Activated gamma-delta T cell treated with anti-CD3 and anti-CD28 coated beads, Interleukin-2, amount 50 U/mL, for 16 hours (primary cell): ENCODE measurements at regions not wholly inside any gene's neighbourhood (a gene's known extent, or its start where the extent isn't known, plus 50 kb on each side); places are given as distances from the start of the nearest gene placed in this dataset.

ENCODE experiments used
- DNase-seq: peaks from one replicate; pipeline ENCODE4 v3.0.0-alpha.2; 2020; ENCODE audit warnings: low read depth

DNA sequence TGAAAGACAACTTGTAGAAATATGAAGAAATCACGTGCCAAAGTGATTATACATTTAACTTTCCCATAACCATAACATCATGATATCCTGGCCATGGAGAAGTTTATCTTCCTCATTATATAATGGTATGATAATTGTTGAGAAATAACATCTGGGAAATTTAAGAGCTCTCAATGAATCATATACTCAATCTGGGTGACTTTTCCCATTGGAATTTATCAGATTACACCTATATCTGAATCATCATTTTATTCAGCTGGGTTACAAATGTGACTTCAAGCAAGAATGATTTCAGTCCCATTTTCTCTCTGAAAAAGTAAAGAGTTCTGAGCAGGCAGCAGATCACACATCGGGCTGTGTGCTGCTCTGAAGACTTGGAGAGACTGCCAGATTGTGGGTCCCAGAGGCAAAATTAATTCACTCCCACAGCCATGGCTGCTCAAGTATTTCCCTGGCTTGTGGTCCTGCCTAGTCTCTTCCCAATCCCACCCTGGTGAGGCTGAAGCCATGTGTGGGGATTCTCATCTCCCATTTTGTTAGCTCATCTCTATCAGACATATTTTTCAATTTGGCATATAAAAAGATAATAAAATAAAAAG lies 278.0 kb downstream of the MRPL39 start:
- DNase-seq, result no peak

DNA sequence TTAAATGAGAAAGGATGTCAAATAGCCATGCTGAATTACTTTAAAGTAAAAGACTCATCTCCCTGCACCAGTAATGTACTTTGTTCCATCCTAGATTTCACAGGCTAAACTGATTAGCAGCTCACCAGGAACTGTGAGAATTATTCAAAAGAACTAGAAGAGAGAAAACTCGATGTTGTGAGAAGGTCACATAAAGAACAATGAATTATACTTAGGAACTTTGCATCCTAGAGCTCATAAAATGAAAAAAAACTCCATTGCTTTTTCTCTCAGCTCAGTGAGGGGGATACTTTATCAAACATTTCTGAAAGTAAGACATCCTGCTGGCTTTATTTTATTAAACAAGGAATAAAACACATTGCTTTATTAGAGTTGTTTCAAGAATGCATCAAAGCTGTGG lies 278.5 kb downstream of the MRPL39 start:
- DNase-seq, result no peak

DNA sequence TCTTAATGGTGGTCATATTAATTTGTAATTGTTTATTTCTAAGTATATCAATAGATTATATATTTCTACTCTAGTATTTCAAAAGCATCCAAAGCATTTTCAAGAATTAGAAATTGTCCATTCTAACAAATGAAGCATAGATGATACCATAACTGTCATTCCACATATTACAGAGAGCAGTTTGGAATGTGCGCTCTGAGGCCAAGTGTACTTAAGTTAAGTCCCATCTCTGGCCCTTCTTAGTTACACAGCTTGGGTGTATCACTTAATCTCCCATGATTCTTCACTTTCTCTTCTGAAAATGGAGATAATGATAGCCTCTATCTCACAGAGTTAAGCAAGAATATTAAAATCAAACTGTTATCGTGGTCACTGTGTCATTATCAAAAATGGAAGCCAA lies 281.1 kb downstream of the MRPL39 start:
- no peak for DNase-seq

DNA sequence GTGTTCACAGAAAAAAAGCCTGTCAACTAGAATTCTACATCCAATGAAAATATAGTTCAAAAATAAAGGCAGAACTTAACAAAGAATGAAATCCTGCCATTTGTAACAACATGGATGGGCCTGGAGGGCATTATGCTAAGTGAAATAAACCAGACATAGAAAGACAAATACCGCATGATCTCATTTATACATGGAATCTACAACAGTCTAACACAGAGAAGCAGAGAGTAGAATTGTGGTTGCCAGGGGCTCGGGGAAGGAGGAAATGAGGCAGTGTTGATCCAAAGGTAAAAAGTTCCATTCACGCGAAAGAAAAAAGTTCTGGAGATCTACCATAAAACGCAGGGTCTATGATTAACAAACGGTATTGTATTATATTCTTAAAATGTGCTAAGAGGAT lies 282.6 kb downstream of the MRPL39 start:
- no peak for DNase-seq

DNA sequence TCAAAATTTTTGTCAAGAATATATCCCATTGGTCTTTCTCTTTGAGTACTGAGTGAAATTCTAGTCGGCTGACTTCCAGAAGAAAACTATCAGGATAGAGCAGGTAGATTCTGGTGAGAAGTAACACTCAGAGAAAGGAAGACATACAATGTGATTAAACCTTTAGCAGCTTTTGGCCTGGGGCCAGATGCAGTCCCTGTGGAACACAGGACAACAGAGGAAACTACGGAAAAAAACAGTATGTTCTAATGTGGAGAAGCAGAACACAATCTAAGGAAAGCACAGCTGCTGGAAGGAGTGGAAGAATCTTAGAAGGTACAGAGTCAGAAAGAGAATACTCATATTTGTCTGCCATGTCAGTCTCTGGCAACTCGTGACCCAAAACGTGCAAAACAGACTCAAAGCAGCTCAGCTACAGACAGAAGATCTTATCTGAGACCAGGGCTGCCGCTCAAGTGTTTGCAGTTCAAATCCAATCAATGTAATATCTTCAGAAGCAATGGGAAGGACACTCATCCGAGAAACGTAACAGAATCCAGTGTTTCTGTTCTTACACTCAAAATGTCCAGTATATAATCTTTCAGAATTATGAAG lies 283.8 kb downstream of the MRPL39 start:
- DNase-seq, result no peak

DNA sequence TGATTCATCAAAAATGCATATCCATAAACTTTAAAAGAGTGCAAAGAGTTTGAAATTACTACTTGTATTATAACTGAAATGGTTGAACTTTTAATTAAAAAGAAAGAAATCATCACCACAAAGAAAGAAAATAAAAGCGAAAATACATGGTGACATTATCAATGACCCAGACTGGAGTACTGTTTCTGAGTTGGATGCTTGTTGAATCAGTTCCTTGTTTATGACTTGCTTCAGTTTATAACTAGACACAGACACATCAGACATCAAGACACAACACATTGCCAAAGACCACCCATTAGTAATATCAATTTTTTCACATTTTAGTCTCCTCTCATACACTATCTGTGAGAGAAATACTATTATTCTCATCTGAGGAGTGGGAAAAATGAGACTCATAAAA lies 293.0 kb downstream of the MRPL39 start:
- no peak for DNase-seq

DNA sequence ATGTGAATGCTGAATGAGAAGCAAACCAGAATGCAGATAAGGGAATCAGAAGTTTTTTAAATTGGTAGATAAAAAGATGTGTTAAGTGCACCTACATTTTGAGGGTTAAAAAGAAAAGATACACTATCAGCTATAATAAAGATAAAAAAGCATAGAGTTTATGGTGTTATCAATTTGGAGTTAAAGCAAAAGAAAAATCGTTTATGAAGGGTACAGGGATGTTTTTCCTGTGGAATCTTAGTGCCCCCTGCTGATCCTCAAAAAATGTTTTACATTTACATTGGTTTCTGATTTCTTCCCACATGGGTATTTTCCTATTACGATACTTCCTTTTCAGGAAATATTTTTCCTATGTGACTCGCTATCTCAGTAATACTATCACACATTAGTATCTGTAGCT lies 293.5 kb downstream of the MRPL39 start:
- DNase-seq, result no peak

DNA sequence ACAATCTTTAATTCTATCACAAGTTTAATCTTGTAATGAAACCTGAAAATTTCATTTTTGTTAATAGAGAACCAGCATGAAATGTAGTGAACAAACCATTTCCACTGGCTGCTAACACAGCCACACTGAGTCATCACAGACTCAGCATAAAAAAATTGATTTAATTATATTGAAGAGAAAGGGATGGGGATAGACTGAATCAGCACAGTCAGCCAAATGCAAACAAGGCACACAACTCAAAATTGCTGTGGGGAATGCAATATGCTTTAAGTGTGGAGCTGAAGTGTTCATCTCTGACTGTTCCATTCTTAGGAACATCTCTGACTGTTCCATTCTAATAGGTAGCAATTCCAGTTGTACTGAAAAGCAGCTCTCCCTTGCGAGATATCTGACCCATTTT lies 299.8 kb downstream of the MRPL39 start:
- DNase-seq, result no peak

DNA sequence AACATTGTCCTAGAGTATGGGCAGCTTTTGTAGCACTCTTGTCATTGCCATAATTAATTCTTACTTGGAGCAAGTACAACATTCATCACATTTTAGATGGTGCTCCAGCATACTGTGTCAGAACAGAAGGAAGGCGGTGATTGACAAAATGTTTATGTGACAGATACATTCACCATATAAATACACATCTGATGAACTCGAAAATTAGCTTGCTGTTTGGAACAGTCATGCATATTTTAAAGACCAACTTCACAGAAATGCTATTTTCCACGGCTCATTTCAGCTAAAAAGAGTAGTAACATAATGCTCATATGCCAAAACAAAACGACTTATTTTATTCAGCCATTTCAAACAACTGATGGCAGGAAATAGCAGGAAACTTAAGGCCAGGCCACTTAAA lies 302.7 kb downstream of the MRPL39 start:
- DNase-seq, result no peak

DNA sequence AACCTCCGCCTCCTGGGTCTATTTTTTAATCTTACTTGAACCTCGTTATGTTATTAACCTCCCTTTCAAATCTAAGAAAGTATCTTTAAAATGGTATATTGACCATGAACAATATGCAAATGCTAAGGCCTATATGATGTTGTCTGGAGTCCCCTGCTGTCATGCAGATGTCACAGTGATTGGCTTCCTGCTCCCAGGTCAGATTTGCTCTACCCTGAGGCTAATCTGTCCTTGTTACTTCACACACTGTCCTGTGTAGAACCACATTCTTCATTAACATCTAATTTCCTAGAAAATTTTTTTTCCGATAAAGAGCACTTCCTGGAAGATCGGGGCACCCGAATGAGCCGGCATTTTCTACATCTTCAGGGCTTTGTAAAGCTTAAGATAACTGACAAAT lies 306.6 kb downstream of the MRPL39 start:
- no peak for DNase-seq

DNA sequence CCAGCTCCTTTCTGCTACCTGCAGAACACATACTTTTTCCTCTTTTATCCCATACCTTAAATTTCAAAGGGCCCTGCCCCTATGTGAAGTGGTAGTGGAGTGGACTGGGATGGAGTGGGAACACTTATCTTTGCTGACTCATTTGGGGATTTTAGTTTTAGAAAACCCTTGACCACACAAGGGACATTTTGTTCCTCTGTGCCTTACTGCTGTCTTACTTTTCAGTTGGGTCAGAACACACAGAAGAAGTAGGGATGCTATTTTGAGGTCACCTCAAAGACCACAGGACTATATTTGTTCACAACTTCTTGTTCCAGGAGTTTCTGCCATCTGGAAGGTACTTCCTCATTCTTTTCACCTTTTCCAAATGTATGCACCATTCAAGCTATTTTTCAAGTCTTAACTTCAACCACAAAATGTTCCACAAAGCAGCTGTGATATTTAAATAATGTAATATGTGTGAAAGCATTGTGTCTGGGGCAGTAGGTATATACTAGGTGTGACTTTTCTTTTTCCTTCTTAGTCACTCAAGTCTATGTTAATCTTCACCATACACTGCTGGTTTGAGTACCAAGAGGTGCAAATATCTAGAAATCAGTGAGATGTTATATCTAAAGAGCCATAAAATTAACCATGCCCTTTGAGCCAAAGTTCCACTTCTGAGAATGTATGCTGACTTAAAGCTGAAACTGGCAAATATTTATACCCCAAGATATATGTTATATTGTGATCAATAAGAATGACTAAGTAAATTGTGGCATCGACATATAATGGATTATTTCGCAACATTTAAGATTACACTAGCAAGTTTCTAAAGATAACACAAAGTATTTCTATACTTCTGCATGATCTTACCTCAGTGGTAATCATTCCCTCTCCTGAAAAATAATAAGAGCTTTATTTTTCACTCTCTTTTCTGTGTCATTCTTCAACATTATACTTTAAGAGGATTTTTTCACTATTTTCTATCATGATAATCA lies 308.5 kb downstream of the MRPL39 start:
- DNase-seq, result no peak

DNA sequence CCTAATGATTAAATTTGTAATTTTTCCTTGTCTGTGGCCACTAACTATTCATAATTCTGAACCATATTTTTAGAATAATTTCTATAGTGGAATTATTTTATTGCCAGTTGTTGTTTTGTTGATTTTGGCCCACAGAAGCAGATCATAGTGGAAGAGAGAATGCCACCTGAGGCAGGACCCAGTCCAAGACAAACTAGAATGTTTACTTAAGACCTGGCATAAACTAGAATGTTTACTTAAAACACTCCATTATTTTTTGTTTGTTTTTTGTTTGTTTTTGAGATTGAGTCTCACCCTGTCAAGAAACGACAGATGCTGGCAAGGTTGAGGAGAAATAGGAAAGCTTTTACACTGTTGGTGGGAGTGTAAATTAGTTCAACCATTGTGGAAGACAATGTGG lies 310.2 kb downstream of the MRPL39 start:
- DNase-seq, result no peak

DNA sequence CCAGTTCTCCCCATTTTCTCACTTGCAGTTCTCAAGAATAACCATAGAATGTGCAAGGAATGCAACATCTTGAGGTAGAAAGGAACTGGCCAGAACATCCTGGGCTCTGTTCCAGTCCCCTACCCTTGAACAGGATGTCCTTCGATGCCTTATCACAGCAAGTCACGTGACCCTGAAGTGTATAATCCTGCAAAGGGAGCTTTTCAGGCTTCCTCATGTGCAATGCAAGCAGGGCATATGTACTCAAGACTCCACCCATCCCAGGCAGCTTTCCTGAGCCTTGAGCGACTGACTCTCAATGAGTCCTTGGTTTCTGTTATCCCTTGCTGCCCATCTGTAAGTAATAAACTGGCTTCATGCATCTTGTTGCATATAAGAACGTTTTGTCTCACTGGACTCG lies 311.0 kb downstream of the MRPL39 start:
- DNase-seq, result no peak

DNA sequence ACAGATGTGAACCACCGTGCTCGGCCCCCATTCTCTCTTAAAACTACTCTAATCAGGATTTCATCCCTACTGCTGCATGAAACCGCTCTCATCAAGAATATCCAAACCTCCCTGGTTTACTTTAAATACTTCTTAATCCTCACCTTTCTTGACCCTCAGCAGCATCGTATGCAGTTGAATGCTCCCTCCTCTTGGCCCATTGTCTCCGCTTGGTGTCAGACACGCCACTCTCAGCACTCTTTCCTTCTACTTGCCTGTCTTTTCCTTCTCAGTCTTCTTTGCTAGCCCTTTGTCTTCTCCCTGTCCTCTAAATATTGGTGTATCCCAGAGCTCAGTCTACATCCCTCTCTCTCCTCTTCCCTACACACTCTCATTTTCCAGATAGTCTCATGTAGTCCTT lies 314.9 kb downstream of the MRPL39 start:
- DNase-seq, result no peak

DNA sequence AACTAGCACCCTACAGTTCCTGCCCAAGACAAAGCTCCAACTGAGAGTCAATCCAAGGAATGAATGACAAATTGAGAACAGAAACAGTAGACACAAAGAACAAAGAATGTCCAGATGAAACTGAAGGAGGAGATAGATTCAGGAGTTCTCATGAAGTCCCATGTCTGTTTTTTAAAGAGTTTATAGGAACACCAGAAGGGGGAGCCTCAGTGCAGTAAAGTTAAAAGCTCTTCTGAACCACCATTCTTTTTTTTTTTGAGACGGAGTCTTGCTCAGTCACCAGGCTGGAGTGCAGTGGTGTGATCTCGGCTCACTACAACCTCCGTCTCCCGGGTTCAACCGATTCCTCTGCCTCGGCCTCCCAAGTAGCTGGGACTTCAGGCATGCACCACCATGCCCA lies 323.6 kb downstream of the MRPL39 start:
- no peak for DNase-seq

DNA sequence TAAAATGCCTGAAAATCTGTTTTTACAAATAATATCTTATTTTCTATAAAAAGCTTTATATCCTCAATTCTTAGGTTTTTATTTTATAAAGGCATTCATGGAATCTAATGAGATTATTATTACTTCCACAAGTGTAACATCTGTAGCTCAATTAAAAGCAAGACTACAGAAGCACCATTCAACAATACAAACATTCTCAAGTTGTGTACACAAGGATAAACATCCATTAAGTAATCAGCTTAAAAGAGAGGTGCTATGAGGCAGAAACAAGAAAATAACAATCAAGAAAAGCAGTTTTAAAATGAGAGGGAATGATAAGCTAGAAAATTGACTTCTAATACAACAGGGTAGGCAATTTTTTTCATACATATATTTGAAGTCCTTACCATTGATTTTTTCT lies 326.1 kb downstream of the MRPL39 start:
- no peak for DNase-seq

DNA sequence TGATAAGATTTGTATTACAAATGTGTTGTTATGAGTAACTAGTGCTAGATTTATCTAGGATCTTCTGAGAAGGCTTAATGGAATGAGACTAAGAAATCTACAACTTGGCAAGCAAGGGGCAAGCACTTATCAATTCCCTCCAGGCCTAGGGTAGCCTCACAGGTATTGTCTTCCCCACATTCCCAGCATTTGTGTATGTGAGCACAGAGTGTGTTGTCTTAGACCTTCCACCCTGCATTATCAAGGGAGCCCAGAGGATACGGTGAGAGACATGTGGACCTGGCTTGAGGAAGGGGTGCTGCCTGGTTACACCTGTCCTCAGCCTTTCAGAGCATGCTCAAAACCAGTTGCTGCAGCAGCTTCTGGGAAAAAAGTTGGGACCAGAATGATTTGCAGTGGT lies 327.2 kb downstream of the MRPL39 start:
- DNase-seq, result no peak

DNA sequence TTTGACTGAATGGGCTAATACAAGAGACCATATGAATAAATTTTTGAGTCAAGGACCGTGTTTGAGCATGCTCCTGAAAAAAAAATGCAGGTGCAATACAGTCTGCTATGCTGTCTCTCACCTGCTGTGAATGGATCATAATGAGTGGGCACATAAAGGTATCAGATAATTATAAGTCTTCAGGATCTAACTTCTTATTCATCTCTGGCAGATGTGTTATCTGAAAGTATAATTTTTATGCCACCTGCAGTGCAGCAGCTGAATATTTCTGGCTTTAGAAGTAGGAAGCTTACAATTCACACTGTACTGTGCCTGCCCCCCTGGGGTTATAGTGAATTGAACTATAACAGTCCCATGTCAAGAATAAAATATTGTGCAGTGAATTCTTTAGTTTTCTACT lies 333.3 kb downstream of the MRPL39 start:
- DNase-seq, result no peak

DNA sequence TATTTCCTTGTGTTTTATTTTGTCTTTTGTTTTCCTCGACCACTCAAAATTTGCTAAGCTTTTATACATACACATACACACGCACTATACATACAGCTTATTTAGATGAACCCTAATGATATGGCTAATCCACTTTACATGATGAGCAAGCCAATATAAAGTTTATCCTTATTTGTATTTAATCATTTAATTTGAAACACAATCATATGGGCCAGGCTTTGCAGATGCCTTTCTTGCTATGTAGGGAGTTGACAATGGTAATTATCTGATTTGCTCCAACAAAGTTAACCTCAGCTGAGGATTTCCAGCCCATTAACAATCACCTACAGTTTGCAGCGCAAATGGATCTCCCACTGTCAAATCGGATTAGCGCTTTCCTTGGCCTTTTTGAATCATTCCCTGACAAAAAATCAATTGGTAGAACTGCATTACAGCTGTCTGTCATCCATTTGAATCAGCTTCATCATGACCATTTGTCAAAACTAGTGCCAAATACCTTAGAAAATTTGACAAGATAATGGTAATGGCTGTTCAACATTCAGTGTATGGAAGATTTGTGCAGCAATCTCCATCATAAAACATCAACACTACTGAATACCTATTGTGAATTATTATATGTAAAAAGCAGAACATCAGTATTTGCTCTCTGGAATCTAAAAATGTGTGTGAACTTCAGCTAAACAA lies 352.6 kb downstream of the MRPL39 start:
- no peak for DNase-seq

DNA sequence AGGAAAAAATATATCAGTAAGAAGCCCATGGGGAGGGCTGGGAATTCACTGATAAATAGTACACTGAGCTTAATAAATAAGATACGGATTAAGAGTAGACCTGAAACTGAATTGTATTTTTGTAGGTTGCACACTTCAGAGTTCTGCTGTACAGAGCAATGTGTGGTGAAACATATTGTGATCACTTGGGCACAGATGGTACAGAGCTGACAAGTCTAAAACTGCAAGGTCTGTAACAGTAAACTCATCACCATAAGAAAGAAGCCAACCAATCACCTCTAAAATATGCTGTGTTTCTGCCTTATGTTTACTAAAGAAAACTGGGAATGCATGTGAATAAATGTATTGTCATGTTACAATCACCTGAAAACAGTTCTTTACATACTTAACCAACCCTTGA lies 360.7 kb downstream of the MRPL39 start:
- no peak for DNase-seq

DNA sequence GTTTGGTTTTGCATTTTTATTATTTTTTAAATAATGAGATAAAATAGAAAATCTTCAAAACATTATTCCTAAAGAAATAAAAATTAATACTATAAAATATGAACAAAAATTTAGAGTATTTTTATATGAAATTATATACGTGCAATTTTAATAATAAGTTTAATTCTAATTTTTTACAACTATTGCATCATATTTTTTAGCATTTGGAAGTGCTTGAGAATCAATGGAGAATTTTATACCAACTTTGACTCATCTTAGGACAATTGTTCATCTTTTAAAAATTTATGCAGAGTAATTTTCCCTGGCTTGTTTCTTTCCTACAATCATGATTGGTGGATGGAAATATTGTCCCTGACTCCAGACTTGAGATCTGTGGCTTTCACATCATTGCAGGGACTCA lies 362.5 kb downstream of the MRPL39 start:
- no peak for DNase-seq

DNA sequence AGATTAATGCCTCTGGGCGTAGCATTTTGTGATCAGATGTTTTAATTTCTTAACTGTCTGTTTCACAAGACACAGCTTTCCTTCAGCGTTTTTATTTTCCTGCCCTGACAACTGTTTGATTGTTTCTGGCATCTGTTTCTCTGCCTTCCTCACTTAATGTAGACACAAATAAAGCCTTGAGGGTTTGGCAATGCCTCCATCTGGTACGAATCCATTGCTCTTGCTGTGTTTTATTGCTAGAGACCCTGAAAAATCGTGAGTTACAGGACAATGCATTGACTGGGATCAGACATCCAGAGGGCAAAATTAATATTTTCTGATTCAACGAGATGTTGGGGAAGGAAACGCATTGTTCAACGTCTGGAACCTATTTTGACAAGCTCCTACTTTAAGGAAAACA lies 363.5 kb downstream of the MRPL39 start:
- no peak for DNase-seq

DNA sequence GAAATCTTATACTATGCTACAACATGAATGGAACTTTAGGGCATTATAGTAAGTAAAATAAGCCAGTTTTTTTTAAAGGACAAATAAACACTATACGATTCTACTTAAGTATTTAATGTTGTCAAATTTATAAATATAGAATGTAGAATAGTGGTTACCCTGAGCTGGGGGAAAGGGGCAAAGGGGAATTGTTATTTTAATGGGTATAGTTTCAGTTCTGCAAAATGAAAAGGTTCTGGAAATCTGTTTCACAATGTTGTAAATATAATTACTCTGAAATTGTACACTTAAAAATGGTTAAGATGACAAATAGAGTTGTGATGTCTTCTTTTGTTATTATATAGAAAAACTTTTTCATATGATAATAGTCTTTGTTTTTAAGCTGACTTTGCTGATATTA lies 366.3 kb downstream of the MRPL39 start:
- no peak for DNase-seq
